ENCODE measurements at regions not wholly inside any gene's neighbourhood (a gene's known extent, or its start where the extent isn't known, plus 50 kb on each side); places are given as distances from the start of the nearest gene placed in this dataset.

GRCh38 chr20:48335308-48336050 is 492.3 kb downstream of the PREX1 start:
- H3K9me3 ChIP-seq (replicated peaks), result no peaks in the 10 kb centered on the region
- no peak overlapping the region for H3K4me3 ChIP-seq
- intact Hi-C loops (cut with micrococcal nuclease), result no loop called here
- no peaks in the 10 kb centered on the region for H3K4me1 ChIP-seq
- no peak for DNase-seq
- H3K27me3 ChIP-seq (ENCODE audit: low read depth), result peaks cover 48% of the 10 kb centered on the region
- H3K36me3 ChIP-seq, result no peaks in the 10 kb centered on the region
- no peak for TF ChIP-seq CTCF (IDR thresholded peaks at IDR 0.05; ENCODE audit: borderline replicate concordance)
- no peak overlapping the region for H3K27ac ChIP-seq (replicated peaks)

- Histone ChIP-seq H3K27ac (replicated peaks) (no peak overlapping the region), H3K4me3 (no peak overlapping the region), H3K9me3 (replicated peaks) (no peaks in the 10 kb centered on the region), H3K36me3 (no peaks in the 10 kb centered on the region), H3K27me3 (ENCODE audit: low read depth) (peaks cover 40% of the 10 kb centered on the region), H3K4me1 (no peaks in the 10 kb centered on the region)
- TF ChIP-seq CTCF (IDR thresholded peaks at IDR 0.05; ENCODE audit: borderline replicate concordance), result no peak
- intact Hi-C loops (cut with micrococcal nuclease), result no loop called here
- no peak for DNase-seq
These were observed 494.1 kb downstream of the PREX1 start for GRCh38 chr20:48333707-48334106.

- Histone ChIP-seq H3K4me3 (no peak overlapping the region), H3K36me3 (no peaks in the 10 kb centered on the region), H3K9me3 (replicated peaks) (no peaks in the 10 kb centered on the region), H3K27ac (replicated peaks) (no peak overlapping the region), H3K4me1 (no peaks in the 10 kb centered on the region), H3K27me3 (ENCODE audit: low read depth) (peaks cover 33% of the 10 kb centered on the region)
- no peak for TF ChIP-seq CTCF (IDR thresholded peaks at IDR 0.05; ENCODE audit: borderline replicate concordance)
- DNase-seq, result no peak
- intact Hi-C loops (cut with micrococcal nuclease), result no loop called here
These were observed 495.2 kb downstream of the PREX1 start for GRCh38 chr20:48332555-48332954.

- no peak for DNase-seq
- intact Hi-C loops (cut with micrococcal nuclease), result no loop called here
- H3K27me3 ChIP-seq (ENCODE audit: low read depth), result peaks cover 24% of the 10 kb centered on the region
- no peaks in the 10 kb centered on the region for H3K36me3 ChIP-seq
- H3K9me3 ChIP-seq (replicated peaks), result no peaks in the 10 kb centered on the region
- H3K27ac ChIP-seq (replicated peaks), result no peak overlapping the region
- peaks cover 7% of the 10 kb centered on the region for H3K4me1 ChIP-seq
- H3K4me3 ChIP-seq, result no peak overlapping the region
- TF ChIP-seq CTCF (IDR thresholded peaks at IDR 0.05; ENCODE audit: borderline replicate concordance), result no peak
These were observed 496.1 kb downstream of the PREX1 start for GRCh38 chr20:48331518-48332286.

GRCh38 chr20:48329676-48330664 is 497.8 kb downstream of the PREX1 start:
- H3K36me3 ChIP-seq, result no peaks in the 10 kb centered on the region
- TF ChIP-seq CTCF (IDR thresholded peaks at IDR 0.05; ENCODE audit: borderline replicate concordance), result peak; percentile 41
- peaks cover 13% of the 10 kb centered on the region for H3K4me1 ChIP-seq
- peaks cover 17% of the 10 kb centered on the region for H3K27me3 ChIP-seq (ENCODE audit: low read depth)
- no peak overlapping the region for H3K27ac ChIP-seq (replicated peaks)
- H3K4me3 ChIP-seq, result no peak overlapping the region
- intact Hi-C loops (cut with micrococcal nuclease), result no loop called here
- H3K9me3 ChIP-seq (replicated peaks), result no peaks in the 10 kb centered on the region
- no peak for DNase-seq
